Posterior vena cava (tissue), 2 donors: ENCODE measurements at regions not wholly inside any gene's neighbourhood (a gene's known extent, or its start where the extent isn't known, plus 50 kb on each side); places are given as distances from the start of the nearest gene placed in this dataset.

Source experiments
- DNase-seq: peaks from one replicate; pipeline ENCODE4 v3.0.0-alpha.2; 2020; ENCODE audit warnings: low spot score
- intact Hi-C, 2 donors: fragments of 100-400 bp; cut with DNase I; formaldehyde crosslinking; loops; one replicate each; pipeline versions ENCODE4 v1.14.1 to v1.14.2; 2022 to 2023
- donor health status: DM: yes; HTN: yes; CAD: no.
- donor health status: DM: yes; HTN: yes; CAD: no.

GRCh38 chr2:198347349-198347748 is 543.0 kb downstream of the PLCL1 start:
- intact Hi-C loops: no loop called here
- no peak for DNase-seq

DNA sequence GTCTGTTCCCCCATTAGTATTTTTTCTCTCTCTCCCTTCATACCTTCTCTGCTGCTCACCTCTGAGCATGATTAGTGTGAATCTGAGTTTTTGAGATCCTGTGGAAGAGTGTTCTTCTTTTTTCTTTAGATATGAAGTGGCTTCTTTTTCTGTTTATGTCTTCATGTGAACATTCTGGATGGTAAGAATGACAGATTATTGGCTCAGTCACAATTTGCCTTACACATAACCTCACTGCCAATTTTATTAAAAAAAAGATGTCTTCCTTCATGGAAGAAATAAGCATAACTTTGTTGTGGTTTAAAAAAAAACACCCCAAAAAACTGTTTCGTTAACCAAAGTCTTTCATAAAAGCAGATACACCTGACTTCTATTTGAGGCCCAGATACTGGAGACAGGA is 539.1 kb downstream of the PLCL1 start:
- DNase-seq: no peak
- intact Hi-C loops: no loop called here

DNA sequence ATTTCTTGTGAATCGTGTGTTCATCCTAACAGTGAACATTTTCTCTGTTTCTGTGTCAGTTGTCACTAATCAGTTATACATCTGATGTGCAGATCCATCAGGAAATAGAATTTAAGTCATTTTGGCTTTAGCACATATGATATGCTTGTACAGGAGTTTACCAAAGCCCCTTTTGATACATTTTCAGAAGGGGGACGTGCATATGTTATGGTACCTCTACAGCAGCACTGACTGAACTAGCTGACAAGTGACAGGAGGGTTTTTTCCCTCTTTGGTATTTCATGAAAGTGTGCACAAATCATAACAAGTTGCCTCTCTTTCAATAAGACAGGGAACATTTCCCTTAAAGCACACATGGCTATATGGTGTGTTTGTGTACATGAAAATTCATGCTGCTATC is 536.5 kb downstream of the PLCL1 start:
- DNase-seq: no peak
- intact Hi-C loops: no loop called here

GRCh38 chr2:198339116-198339515 is 534.7 kb downstream of the PLCL1 start:
- DNase-seq: no peak
- intact Hi-C loops: no loop called here

- intact Hi-C loops: no loop called here
- DNase-seq: no peak
Measured at GRCh38 chr2:198337368-198337767, 533.0 kb downstream of the PLCL1 start.

- DNase-seq: no peak
- intact Hi-C loops: no loop called here
Measured at GRCh38 chr2:198328454-198328853, 524.1 kb downstream of the PLCL1 start.

- no peak for DNase-seq
- intact Hi-C loops: no loop called here
Measured at GRCh38 chr2:198327526-198327925, 523.1 kb downstream of the PLCL1 start.

DNA sequence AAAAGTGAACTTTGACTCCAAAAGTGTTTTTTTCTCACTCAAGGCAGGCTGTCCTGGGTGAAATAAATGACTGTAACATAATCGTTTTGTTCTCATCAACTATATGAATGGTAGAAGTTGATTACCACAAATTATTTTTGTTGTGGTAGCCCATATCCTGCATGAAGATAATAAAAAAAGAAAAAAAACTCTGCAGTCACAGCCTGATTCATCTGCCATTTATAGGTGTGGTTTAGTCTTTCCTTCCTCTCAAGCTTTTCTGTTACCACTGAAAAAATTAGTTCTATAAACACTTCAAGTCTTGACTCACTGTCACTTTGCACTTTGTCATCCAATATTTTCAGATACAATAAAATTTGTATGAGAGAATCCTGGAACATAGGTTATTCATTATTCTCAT is 522.0 kb downstream of the PLCL1 start:
- DNase-seq: no peak
- intact Hi-C loops: no loop called here

- intact Hi-C loops: no loop called here
Measured at GRCh38 chr2:198325359-198325758, 521.0 kb downstream of the PLCL1 start.

DNA sequence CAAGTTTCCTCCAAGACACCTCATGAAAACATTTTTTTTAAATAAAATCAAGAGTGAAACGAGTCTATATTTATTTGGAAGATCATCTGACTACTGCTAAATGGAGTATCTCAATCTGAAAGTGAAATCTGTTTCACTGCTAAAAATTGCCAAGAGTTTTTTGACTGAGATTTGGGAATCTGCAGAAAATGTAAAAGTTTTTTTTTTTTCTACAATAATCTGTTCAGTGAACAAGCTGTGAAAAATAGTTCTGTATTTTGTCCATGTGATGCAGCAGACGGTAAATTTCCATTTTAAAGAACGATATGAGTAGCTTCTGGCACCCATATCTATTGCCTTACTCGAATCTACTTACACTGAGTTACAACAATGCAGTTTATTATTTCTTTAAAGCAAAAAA is 519.7 kb downstream of the PLCL1 start:
- DNase-seq: no peak
- intact Hi-C loops: no loop called here

More at GRCh38 chr2:198325359-198325758, 521.0 kb downstream of the PLCL1 start:
- DNase-seq: no peak

DNA sequence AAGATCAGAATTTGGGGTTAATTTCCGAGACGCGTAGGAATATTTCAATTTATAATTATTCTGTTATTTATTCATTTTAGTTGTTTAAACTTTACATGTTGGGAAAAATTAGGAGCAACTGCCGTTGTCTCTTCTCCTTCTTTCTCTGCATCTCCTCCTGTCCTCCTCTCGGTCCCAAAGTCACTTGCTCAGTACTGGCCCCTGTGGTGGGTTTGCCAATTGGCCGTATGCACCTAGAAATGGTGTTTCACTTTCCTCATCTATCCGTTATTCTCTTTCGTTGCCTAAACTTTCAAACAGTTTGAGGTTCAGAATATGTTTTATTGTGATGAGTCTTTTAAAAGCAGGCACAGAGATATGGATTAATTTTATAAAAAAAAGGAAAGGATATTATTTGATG is 517.9 kb downstream of the PLCL1 start:
- DNase-seq: no peak
- intact Hi-C loops: no loop called here

DNA sequence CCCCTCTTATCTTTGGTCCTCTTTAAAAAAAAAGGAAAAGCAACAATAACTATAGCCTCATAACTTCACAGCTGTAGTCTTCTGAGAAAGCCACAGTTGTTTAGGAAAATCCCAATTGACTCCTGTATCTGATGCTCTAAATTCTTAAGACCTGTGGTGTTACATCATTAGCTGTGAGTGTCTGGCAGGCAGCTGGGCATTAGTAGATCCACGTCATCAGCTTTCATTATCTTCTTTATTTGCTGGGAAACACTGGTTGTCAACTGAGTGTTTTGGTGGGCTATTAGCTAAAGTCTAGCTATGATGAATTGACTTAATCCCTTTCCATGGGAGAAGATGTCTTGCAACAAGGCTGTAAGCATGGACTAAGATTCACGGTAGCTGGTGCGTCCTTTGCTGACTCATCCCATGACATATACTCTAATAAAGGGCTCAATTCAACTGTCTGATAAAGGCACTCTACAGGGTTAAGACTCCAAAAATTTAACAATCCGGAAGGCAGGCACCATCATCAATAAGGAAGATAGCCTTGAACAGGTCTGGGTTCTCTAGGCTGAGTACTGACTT is 517.2 kb downstream of the PLCL1 start:
- intact Hi-C loops: no loop called here
- no peak for DNase-seq

GRCh38 chr2:198316852-198317396 is 512.5 kb downstream of the PLCL1 start:
- intact Hi-C loops: loop anchor here (10.0 kb wide), 2 partner anchors 1168 to 1428 kb away; no protein-coding TSS in a partner anchor
- DNase-seq: no peak

DNA sequence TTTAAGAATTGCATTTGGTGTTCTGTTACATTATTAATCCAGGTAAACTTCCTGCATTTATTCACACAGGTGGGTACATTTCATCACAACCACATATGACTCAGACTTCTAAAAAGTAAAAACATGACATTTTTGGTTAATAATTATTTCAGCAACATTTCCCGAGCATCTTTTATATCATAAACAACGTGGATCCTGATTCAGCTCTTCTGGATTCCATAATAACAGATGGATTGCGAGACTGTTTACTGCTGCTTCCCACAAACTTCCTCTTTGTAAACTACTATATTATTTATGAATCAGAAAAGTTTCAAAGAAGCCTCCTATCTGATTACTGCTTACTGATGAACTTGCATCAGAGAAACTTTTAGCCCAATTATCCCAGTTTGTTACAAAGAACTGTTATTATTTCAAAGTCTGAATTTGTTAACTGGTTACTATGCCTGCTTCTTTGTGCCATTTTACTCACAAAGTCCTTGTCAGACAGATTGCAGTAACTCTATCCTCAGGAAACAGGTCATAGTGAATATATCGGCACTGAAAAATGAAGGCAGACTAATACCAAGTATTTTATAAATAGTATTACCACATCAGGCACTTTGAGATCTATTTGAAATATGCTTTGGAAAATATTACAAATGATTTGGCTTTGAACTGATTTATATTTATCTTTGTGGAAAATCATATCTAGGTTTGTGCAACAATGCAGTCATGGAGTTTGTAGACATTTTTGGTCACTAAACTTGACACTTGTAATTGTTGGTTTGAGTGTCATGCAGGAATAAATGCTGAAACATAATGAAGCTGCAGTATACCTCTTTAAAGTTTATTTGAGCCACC is 511.6 kb downstream of the PLCL1 start:
- no peak for DNase-seq
- intact Hi-C loops: loop anchor here (10.0 kb wide), 2 partner anchors 1169 to 1429 kb away; no protein-coding TSS in a partner anchor

GRCh38 chr2:198314559-198315153 is 510.3 kb downstream of the PLCL1 start:
- no peak for DNase-seq
- intact Hi-C loops: loop anchor here (10.0 kb wide), 2 partner anchors 1170 to 1430 kb away; no protein-coding TSS in a partner anchor

- no peak for DNase-seq
- intact Hi-C loops: loop anchor here (10.0 kb wide), 2 partner anchors 1172 to 1432 kb away; no protein-coding TSS in a partner anchor
Measured at GRCh38 chr2:198312596-198313483, 508.4 kb downstream of the PLCL1 start.

GRCh38 chr2:198311020-198311419 is 506.6 kb downstream of the PLCL1 start:
- DNase-seq: no peak
- intact Hi-C loops: loop anchor here (10.0 kb wide), 2 partner anchors 1174 to 1434 kb away; no protein-coding TSS in a partner anchor

- DNase-seq: no peak
- intact Hi-C loops: loop anchor here (10.0 kb wide), 2 partner anchors 1175 to 1435 kb away; no protein-coding TSS in a partner anchor
Measured at GRCh38 chr2:198309673-198310280, 505.4 kb downstream of the PLCL1 start.

GRCh38 chr2:198309081-198309480 is 504.7 kb downstream of the PLCL1 start:
- intact Hi-C loops: no loop called here
- no peak for DNase-seq
